Mammary epithelial cell (primary cell): ENCODE measurements at regions not wholly inside any gene's neighbourhood (a gene's known extent, or its start where the extent isn't known, plus 50 kb on each side); places are given as distances from the start of the nearest gene placed in this dataset.

Experiments used
- EZH2 ChIP-seq: IDR thresholded peaks from 2 replicates; pipeline ENCODE4 v1.6.1; 2012; ENCODE audit warnings: low read length, inconsistent platforms, borderline replicate concordance
- TF ChIP-seq, protein P1 (sequence below), 2 donors: IDR thresholded peaks in 1 of 2; conservative IDR thresholded peaks in 1 of 2; 2 replicates each; pipeline ENCODE4 v1.5.1; 2011 to 2012; ENCODE audit warnings: inconsistent platforms in 2 of 2, low read length in 2 of 2, mild to moderate bottlenecking in 2 of 2, control low read depth in 1 of 2, low read depth in 1 of 2; ENCODE audit not compliant: insufficient read depth in 1 of 2; ENCODE audit errors: extremely low read depth in 1 of 2

DNA sequence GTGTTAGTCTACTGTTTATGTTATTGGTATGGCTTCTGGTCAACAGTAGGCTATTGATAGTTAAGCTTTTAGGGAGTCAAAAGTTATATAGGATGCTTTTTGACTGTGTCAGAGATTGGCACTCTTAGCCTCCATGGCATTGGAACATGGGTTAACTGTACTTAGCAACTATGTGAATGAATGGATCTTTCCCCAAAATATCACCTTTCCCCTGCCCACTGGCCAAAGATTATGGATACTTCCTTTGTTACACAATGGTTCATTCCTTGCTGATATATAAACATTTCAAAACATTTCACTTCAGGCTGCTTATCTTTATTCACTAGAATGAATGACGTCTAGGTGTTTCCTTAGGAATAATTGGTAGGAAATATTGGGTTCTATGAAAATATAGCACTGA, 62.1 kb upstream of the DOCK10 start:
- TF ChIP-seq, protein P1, sequence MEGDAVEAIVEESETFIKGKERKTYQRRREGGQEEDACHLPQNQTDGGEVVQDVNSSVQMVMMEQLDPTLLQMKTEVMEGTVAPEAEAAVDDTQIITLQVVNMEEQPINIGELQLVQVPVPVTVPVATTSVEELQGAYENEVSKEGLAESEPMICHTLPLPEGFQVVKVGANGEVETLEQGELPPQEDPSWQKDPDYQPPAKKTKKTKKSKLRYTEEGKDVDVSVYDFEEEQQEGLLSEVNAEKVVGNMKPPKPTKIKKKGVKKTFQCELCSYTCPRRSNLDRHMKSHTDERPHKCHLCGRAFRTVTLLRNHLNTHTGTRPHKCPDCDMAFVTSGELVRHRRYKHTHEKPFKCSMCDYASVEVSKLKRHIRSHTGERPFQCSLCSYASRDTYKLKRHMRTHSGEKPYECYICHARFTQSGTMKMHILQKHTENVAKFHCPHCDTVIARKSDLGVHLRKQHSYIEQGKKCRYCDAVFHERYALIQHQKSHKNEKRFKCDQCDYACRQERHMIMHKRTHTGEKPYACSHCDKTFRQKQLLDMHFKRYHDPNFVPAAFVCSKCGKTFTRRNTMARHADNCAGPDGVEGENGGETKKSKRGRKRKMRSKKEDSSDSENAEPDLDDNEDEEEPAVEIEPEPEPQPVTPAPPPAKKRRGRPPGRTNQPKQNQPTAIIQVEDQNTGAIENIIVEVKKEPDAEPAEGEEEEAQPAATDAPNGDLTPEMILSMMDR (conservative IDR thresholded peaks at IDR 0.05 in 1 of 2, IDR thresholded peaks at IDR 0.05 in 1 of 2; ENCODE audit: extremely low read depth in 1 of 2, insufficient read depth in 1 of 2, low read depth in 1 of 2, low read length in 2 of 2), result no peak
- no peak for TF ChIP-seq EZH2
